ENCODE measurements at regions not wholly inside any gene's neighbourhood (a gene's known extent, or its start where the extent isn't known, plus 50 kb on each side); places are given as distances from the start of the nearest gene placed in this dataset.

DNA sequence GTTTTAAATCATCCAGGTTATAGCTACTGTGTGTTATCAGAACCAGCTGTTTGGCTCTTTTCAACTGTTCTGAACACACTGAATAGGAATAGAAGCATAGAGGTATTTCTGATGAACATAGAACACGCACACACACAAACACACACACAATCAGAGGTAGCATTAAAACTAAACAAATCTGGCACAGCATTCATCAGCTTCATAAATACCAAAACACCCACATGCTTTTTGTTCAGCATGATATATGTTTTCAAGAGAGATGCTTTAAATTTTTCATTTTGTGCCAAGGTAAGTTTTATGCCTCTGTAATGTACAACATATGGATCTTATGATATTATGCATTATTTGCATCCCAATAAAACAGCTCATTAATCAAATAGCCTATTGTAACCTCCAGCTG lies 208.6 kb downstream of the GALC start:
- TF ChIP-seq, protein P1, sequence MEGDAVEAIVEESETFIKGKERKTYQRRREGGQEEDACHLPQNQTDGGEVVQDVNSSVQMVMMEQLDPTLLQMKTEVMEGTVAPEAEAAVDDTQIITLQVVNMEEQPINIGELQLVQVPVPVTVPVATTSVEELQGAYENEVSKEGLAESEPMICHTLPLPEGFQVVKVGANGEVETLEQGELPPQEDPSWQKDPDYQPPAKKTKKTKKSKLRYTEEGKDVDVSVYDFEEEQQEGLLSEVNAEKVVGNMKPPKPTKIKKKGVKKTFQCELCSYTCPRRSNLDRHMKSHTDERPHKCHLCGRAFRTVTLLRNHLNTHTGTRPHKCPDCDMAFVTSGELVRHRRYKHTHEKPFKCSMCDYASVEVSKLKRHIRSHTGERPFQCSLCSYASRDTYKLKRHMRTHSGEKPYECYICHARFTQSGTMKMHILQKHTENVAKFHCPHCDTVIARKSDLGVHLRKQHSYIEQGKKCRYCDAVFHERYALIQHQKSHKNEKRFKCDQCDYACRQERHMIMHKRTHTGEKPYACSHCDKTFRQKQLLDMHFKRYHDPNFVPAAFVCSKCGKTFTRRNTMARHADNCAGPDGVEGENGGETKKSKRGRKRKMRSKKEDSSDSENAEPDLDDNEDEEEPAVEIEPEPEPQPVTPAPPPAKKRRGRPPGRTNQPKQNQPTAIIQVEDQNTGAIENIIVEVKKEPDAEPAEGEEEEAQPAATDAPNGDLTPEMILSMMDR (IDR thresholded peaks at IDR 0.05; ENCODE audit: insufficient read depth, low read length, poor library complexity, severe bottlenecking): no peak
- Histone ChIP-seq H3K27me3 (replicated peaks; ENCODE audit: control insufficient read depth, insufficient read depth, low read length) (no peaks in the 10 kb centered on the region), H3K4me3 (replicated peaks; ENCODE audit: low read depth, low read length) (no peak overlapping the region), H3K36me3 (ENCODE audit: control insufficient read depth, insufficient read depth, low read length) (no peaks in the 10 kb centered on the region)
- no peak for DNase-seq (ENCODE audit: extremely low read depth, insufficient read length)

DNA sequence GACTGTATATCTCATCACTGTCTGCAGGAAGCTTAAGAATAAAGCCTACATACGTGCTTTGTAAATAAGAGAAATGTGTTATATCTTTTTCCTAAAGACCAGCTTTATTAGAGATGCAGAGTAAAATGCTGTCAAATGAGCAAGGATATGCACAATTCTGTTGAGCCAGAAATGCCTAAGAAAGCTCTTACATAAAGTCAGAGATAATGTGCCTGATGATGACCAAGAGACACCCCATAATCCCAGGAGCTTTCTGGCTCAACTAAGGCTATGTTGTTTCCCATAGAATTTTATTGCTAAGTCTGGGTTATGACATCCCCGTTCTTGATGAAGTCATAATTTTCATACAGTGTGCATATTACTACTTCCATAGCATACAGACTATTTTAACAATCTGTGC lies 209.9 kb downstream of the GALC start:
- DNase-seq (ENCODE audit: extremely low read depth, insufficient read length): no peak
- TF ChIP-seq, protein P1 (IDR thresholded peaks at IDR 0.05; ENCODE audit: insufficient read depth, low read length, poor library complexity, severe bottlenecking): no peak
- Histone ChIP-seq H3K27me3 (replicated peaks; ENCODE audit: control insufficient read depth, insufficient read depth, low read length) (no peaks in the 10 kb centered on the region), H3K36me3 (ENCODE audit: control insufficient read depth, insufficient read depth, low read length) (no peaks in the 10 kb centered on the region), H3K4me3 (replicated peaks; ENCODE audit: low read depth, low read length) (no peak overlapping the region)

DNA sequence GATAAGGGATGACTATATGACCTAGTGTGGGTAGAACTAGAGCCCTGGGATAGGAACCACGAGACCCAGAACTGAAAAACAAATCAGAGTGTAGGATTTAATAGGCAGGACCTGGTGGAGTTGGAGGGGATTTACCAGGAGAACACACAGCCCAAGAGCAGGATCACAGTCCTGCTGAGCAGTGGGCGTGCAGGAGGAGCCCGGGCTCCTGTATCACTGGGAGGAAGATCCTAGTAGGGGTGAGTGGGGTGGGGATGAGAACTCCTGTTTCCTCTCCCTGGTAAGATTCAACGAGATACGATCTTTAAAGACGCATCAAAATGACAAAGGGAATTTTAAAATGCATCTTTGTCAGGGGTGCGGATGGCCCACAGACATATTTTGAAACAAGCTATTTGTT lies 220.1 kb downstream of the GALC start:
- H3K27me3 ChIP-seq (replicated peaks; ENCODE audit: control insufficient read depth, insufficient read depth, low read length): no peaks in the 10 kb centered on the region
- H3K4me3 ChIP-seq (replicated peaks; ENCODE audit: low read depth, low read length): no peak overlapping the region
- H3K36me3 ChIP-seq (ENCODE audit: control insufficient read depth, insufficient read depth, low read length): no peaks in the 10 kb centered on the region
- TF ChIP-seq, protein P1 (IDR thresholded peaks at IDR 0.05; ENCODE audit: insufficient read depth, low read length, poor library complexity, severe bottlenecking): no peak
- DNase-seq (ENCODE audit: extremely low read depth, insufficient read length): no peak

DNA sequence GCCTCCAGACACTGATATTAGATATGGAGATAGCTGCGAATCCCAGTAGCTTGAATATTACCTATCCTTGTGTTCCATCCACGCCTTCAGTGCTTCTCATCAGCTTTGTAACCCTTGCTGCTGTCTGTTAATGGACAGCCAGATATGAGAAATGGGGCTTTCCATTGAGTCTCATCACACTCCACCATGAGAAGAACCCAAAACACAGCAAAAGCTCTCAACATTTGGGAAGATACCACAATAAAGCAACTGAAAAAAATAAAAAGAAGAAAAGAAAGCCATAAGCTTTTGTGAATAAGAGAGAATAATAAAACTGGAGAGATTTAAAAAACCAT lies 225.4 kb downstream of the GALC start:
- H3K27me3 ChIP-seq (replicated peaks; ENCODE audit: control insufficient read depth, insufficient read depth, low read length): no peaks in the 10 kb centered on the region
- H3K36me3 ChIP-seq (ENCODE audit: control insufficient read depth, insufficient read depth, low read length): no peaks in the 10 kb centered on the region
- no peak for DNase-seq (ENCODE audit: extremely low read depth, insufficient read length)
- TF ChIP-seq, protein P1 (IDR thresholded peaks at IDR 0.05; ENCODE audit: insufficient read depth, low read length, poor library complexity, severe bottlenecking): no peak
- no peak overlapping the region for H3K4me3 ChIP-seq (replicated peaks; ENCODE audit: low read depth, low read length)

DNA sequence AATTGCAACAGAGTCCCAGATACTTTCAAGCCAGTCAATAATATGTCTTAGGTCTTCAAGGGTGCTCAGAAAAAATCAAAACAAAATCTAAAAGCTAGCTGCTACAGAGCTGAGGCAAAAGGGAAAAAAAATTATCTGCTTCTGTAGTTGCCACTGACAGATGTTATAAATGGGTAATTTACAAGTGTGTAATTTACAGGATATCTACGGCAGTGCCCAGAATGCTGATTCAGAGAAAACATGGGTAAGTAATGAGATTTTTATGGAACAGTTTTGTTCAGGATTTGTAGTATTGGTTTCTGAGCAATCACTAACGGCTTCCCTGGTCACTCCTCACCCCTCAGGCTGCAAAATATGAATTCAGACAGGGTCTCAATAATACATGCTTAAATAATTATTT lies 234.1 kb downstream of the GALC start:
- TF ChIP-seq, protein P1 (IDR thresholded peaks at IDR 0.05; ENCODE audit: insufficient read depth, low read length, poor library complexity, severe bottlenecking): no peak
- Histone ChIP-seq H3K27me3 (replicated peaks; ENCODE audit: control insufficient read depth, insufficient read depth, low read length) (no peaks in the 10 kb centered on the region), H3K36me3 (ENCODE audit: control insufficient read depth, insufficient read depth, low read length) (no peaks in the 10 kb centered on the region), H3K4me3 (replicated peaks; ENCODE audit: low read depth, low read length) (no peak overlapping the region)
- no peak for DNase-seq (ENCODE audit: extremely low read depth, insufficient read length)

DNA sequence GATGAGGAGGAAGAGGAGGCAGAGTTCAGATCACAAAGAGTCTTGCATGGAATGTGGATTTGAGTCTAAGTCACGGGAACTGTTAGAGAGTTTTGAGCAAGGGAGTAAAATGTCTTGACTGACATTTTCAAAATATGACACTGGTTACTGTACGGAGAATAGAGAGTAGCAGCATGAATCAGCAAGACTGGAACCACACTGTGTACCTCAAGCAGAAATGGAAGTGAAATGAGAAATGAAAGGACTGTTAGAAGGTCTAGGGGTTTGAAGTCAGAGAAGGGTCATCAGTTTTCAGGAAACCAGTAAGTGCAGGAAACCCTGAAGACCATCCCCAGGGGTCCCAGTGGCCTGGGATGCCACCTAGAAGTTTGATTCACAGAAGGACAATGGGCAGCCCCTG lies 236.3 kb downstream of the GALC start:
- TF ChIP-seq, protein P1 (IDR thresholded peaks at IDR 0.05; ENCODE audit: insufficient read depth, low read length, poor library complexity, severe bottlenecking): no peak

More for the DNA sequence above, 236.3 kb downstream of the GALC start:
- H3K27me3 ChIP-seq (replicated peaks; ENCODE audit: control insufficient read depth, insufficient read depth, low read length): no peaks in the 10 kb centered on the region
- H3K4me3 ChIP-seq (replicated peaks; ENCODE audit: low read depth, low read length): no peak overlapping the region
- no peak for DNase-seq (ENCODE audit: extremely low read depth, insufficient read length)
- H3K36me3 ChIP-seq (ENCODE audit: control insufficient read depth, insufficient read depth, low read length): no peaks in the 10 kb centered on the region
